Ureter (tissue), 1 donor: ENCODE measurements at regions not wholly inside any gene's neighbourhood (a gene's known extent, or its start where the extent isn't known, plus 50 kb on each side); places are given as distances from the start of the nearest gene placed in this dataset.

Experiments
- DNase-seq: peaks from one replicate; pipeline ENCODE4 v3.0.0-alpha.2; 2020; ENCODE audit warnings: low spot score
- donor health status: DM: yes; HTN: yes; CAD: no.

DNA sequence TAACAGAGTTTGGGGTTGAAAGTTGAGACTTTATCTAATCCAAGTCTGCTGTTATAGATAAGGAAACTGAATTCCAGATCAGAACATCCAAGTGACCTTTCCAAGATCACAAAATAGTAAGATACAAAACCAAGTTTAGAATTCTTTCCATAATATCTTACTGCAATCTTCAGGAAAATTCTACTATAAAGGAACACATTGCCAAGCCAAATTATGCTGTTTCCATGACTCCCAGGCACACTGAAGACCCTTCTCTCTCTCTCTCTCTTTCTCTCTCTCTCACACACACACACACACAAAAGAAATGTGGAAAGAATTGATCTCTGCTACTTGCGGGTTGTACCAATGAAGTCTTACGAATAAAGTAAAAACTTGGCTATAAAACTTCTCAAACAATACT lies 398.4 kb downstream of the METTL4 start:
- no peak for DNase-seq

GRCh38 chr18:2173486-2173885 lies 397.8 kb downstream of the METTL4 start:
- no peak for DNase-seq

- DNase-seq: no peak
Observed at GRCh38 chr18:2178036-2178435, 393.3 kb downstream of the METTL4 start.

DNA sequence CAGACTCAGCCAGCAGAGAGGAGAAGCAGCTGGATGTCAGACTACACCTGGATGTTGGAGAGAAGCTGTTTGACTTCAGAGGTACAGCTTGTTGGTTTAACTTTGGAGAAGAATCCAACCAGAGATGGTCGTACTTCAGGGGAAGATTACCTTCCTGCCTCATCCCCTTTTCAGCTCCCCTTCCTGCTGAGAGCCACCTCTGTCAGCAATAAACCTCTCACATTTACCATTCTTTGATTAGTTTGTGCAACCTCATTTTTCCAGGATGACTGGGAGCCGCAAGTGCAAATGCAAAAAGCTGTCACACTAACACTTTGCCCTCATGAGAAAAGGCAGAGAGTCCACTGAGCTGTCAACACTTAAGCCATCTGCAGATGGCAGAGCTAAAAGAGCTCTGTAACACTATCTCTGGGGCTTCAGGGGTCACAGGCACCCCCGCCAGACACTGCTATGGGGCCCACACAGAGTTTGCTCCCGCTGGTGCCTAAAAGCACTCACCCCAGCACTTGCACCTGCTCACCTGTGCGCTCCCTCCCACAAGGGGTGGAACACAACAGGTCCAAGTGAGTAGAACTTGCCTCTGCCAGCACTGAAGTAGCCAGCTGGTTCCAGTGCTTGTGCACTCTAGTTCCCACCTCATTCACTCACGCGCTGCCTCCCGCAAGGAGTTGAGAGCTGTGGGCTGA lies 391.7 kb downstream of the METTL4 start:
- DNase-seq: no peak

- DNase-seq: no peak
Observed at GRCh38 chr18:2180586-2180985, 390.7 kb downstream of the METTL4 start.

DNA sequence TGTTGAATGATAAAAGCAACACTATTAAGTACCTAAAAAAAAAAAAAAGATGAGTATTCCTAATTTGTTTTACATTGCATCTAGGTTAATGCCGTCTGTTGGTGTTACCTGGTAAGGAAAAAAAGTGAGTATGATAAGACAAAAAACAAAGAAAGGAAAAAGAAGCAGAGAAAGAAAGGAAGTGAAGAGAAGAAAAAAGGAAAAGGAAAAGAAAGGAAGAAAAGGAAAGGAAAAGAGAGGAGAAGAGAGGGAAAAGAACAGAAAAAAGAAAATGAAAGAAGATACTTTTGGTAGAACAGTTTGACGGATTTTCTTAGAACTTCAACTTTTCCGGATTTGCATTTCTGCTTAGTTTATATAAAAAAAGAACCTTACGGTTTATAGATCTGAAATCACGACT lies 387.9 kb downstream of the METTL4 start:
- no peak for DNase-seq

DNA sequence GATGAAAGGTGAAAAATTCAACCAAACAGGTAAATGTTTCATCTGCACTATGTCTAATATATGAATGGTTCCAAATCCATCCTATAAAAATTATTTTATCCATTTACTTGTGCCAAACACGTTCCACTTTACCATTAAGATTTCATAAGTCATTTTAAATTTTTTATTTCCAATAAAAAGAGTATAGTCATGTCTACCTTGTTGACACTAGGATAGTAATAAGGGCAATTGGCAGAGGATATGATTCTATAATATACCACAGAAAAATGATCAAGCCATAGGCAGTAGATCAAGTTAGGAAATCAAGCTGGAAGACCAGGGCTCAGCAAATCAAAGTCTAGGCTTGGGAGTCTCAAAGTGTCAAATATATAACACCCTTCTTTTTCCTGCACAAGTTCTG lies 384.3 kb downstream of the METTL4 start:
- DNase-seq: no peak

- DNase-seq: no peak
Observed at GRCh38 chr18:2188258-2188657, 383.0 kb downstream of the METTL4 start.

DNA sequence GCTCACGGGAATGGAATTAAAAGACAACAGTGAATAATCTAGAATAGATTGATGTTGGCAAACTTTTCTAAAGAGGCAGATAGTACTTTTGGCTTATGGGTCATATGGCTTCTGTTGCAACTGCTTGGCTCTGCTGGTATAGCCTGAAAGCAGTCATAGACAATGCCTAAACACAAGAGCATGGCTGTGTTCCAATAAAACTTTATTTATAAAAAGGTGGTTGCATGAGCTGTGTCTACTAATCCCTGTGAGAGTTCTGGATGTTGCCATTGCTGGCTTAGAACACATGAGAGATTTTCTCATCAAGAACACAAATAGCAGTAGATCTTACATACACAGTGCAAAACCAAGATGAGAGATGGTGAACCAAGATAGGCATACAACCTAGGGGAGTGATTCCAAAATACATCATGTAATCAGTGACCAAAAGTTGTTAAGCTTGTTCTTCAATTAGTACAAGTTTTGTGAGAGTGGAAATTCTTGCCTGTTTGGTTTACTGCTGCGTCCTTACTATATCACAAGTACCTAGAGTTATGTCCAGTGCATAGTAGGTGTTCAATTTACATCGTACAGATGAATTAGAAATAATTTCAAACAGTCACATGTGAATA lies 380.0 kb downstream of the METTL4 start:
- no peak for DNase-seq

GRCh38 chr18:2192562-2192961 lies 378.7 kb downstream of the METTL4 start:
- no peak for DNase-seq

DNA sequence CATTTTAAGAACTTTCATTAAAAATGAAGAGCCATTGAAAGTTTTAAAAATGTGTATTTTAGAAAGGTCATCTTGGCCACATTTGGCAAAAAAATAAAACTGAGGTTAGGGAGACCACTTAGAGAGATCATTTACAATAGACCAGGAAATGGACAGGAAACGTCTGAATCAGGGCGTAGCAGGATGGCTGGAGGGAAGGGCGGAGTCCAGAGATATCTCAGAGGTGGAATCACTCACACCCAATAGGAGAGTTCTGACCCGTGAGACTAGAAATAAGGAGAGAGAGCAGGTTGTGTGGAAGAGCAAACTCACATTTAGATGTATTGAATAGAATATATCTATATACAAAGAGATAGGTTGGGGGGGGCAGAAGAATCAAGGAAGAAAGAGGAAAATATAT lies 373.4 kb downstream of the METTL4 start:
- DNase-seq: no peak

- DNase-seq: no peak
Observed at GRCh38 chr18:2199060-2199459, 372.2 kb downstream of the METTL4 start.

GRCh38 chr18:2201036-2201600 lies 370.2 kb downstream of the METTL4 start:
- DNase-seq: no peak

GRCh38 chr18:2204736-2205135 lies 366.6 kb downstream of the METTL4 start:
- DNase-seq: no peak

DNA sequence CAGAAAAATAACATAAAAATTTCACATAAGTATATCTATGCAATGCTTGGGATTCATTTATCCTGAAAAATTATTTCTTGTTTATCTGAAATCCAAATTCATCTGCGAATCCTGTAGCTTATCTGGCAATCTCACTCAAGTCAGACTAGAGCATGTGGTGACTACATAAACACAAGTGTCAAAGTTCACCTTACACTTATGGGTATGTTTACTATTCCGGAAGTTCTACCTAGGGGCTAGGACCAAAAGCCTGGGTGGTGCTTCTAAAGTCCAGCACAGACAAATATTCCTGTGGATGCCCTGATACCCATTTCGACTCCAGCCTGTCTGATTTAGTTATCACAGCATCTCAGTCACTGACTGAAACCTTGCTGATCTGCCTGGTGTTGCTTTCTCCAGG lies 364.0 kb downstream of the METTL4 start:
- DNase-seq: no peak

- DNase-seq: no peak
Observed at GRCh38 chr18:2212598-2213205, 358.6 kb downstream of the METTL4 start.

- no peak for DNase-seq
Observed at GRCh38 chr18:2213905-2214304, 357.4 kb downstream of the METTL4 start.

- no peak for DNase-seq
Observed at GRCh38 chr18:2217356-2217755, 353.9 kb downstream of the METTL4 start.

GRCh38 chr18:2218101-2218500 lies 353.2 kb downstream of the METTL4 start:
- no peak for DNase-seq

DNA sequence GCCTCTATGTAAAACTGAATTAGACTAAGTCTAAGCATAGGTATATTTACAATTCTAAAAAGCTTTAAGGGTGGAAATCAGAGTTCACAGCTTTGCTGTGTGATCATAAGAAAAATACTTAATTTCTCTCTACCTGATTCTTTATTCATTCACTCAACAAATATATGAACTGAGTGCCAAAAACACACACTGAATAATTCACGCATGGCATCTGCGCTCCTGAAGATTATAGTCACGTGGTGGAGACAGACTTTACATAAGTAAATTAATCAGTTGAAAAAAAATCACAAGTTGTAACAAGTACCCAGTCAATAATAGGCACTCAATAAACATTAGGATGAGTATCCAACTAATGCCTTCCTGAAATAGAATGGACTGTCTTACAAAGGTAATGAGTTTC lies 351.6 kb downstream of the METTL4 start:
- DNase-seq: no peak

DNA sequence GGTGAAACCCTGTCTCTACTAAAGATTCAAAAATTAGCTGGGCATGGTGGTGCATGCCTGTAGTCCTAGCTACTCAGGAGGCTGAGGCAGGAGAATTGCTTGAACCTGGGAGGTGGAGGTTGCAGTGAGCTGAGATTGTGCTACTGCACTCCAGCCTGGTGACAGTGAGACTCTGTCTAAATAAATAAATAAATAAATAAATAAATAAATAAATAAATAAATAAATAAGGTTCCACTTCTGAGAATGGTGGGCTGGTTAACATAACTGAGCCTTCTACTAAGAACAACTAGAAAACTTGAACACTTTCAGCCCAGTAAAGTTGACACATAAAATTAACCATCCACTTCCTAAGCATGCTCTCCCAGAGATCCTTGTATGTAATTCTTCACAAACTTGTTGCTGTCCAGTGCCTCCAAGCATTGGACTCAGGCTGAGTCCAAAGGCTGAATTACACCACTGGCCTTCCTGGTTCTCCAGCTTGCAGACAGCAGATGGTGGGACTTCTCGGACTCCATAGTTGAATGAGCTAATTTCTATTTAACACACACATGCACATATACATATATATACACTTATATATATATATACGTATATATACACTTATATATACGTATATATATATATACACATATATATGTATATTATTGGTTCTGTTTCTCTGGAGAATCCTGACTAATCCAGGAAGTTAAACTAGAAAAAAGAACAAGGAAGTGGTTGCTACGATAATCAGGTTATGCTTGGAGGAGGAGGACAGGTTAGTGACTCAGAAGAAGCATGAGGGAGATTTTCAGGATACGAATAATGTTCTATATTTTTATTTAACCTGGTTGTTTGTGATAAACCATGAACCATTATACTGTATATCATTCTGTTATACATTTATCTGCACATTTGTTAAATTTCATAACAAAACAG lies 348.8 kb downstream of the METTL4 start:
- DNase-seq: no peak

DNA sequence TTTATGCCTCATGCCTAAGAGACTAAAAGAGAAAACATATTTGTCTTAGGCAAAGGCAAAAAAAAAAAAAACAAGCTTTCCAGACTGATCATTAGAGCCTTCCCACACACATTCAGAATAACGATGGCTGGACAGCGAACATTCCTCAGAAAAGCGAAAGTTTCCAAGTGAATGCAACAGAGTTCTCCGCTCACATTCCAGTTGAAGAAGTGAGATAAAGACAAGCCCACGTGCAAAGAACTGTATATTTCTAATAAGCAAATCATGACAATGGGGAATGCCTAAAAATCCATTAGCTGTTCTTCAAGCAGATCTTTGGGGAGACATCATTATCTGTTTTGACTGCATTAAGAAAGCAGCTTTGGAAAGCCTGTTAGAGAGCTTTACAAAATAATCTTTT lies 347.9 kb downstream of the METTL4 start:
- no peak for DNase-seq
